Muscle of back (tissue), 3 donors: ENCODE measurements at regions not wholly inside any gene's neighbourhood (a gene's known extent, or its start where the extent isn't known, plus 50 kb on each side); places are given as distances from the start of the nearest gene placed in this dataset.

ENCODE experiments used
- DNase-seq, 3 donors: peaks; one replicate each; pipeline versions ENCODE4 v3.0.0 to v3.0.0-alpha.2; 2013

DNA sequence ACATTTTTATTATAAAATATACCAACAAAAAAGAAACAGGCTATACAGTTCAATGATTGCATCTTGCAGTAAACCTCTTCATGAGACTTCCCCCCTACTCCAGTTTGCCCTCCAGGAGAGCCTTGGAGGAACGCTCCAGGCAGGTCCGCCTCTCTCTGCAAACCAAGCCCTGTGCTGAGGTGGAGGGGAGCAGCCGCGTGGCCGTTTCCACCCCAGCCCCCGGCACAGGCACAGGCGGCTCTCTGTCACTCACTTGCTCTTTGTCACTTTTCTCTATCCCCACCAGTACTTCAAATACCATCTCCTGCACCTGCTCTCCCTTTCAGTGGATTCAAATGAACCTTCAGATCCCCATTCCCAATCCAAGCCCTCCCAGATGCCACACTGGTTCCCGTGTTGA lies 479.9 kb downstream of the OCA2 start:
- DNase-seq, result no peak

DNA sequence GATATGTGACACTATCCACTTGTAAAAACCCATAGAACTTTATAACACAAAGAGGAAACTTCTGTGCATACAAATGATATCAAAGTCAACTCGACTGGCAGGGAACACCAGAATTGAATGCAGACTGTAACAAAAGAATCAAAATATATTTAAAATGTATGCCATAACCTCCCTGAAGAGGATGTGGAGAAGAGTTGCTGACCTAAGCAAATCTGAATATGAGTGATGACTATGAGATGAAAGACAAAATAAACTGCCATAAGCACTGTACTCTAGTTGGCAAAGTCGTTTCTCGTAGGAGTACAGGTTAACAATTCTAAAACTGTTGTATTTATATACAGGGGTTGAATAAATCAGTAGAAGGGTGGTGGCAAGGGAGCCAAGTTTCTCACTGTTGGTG lies 482.1 kb downstream of the OCA2 start:
- no peak for DNase-seq

DNA sequence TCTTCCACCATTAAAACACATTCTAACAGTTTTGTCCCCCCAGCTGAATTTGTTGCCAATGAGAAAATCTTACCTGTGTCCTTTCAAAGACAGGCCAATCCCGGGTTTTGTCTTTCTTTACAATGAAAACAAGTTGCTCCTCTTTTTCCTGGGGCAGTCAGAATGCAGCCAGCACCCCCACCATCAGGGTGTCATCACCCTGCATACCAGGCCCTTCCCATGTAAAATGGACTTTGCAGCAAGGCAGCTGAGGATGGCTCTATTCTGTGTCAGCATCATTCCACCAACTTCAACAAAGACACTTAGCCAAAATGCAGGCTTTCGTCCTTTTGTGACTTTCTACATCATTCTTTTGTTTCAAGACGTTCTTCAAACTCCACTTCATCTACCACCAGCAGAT lies 490.9 kb downstream of the OCA2 start:
- no peak for DNase-seq

DNA sequence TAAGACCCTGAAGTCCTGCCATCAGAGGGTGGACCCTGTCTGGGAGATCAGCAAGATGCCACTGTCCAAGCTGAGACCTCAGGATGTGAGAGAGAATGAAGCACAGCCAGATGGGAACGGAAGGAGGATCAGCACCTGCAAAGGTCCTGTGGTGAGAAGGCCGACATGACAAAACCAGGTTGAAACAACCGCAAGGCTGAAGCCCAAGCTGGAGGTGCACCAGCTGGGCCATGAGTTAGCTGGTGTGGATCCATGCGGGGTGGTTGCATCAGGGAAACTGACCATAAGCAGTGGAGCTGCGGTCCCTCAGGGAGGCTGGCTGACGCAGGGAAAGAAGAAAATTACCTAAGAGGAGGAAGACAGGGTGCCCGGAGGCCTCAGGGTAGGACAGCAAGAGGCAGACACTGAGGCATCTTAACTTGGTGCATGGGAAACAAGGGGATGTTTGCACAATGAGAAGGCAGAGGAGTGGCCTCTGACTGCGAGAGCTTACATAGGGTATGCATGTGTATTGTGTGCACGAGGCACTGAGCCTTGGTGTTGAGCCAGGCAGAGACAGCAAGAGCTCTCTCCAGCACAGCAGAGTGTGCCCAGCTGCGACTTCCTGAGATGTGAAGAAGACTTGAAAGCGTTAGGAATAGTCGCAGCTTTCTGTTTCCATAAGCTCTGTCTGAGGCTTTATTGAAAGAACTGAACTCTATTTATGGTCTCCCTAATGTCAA lies 497.7 kb downstream of the OCA2 start:
- DNase-seq, result no peak

DNA sequence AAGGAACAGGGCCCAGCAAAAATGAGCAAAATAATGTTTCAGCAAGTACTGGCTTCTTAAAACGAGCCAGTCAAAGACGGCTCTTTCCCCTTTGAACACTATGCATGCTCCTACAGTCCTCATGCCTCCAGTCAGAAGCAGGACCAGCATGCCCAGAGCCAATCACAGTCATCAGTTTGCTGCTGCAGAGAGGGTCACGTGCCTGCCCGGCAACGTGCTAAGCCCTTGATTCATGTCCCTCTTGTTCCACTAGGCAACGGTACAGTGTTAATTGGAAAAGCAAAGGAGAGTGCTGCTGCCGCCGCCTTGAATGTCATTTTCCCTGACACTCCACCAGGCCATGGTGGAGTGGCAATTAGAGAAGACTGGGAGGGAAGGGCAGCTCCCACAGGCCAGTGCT lies 500.1 kb downstream of the OCA2 start:
- DNase-seq, result no peak

DNA sequence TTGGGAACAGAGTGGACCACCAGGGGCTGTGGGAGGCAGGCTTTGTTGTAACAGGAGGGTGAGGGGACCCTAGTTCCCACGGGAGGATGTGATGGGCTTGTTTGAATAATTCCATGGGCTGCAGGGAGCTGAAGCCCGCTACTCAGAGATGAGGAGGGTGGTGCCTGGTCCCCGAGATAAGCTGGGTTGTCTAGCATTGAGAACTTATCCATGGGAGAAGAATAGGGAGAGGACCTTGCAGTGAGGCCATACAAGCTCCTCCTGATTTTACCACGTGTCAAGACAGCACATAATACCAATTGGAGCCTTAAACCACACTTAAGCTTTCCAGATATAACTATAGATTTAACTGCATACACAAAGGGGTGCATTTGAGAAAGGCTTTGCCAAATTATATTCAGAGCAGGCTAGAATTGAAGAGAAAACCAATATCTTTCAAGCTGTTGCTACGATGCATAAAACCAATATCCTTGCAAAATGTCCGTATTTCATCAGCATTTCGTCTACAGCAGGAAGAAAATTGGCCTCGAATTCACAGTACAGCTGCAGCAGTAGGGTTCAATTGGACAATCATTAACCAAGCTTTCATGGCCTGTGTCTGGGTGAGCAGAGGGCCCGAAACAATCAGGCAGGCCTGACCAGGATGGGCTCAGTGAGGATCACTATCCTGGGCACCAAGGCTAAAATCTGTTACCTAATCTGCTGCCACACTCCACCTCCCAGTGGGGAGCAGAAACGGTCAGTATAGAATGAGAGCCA lies 500.7 kb downstream of the OCA2 start:
- no peak for DNase-seq

DNA sequence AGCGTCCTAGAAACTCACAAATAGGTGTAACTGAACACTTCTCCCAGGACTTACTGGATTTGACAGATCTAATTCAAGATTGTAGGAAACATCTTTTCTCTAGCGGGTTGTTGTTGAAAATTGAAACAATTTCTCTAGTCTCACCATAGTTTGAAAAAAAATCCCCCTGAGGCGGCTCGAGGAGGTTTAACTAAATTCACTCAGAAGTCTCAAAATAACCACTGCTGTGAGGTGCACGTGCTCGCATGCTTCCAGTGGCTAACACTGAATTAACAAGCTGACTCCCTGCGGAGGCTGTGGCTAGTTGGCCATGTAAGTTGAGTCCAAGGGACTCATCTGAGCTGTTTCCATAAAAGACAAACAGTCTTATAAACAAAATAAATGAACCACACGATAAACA lies 503.9 kb downstream of the OCA2 start:
- no peak for DNase-seq

DNA sequence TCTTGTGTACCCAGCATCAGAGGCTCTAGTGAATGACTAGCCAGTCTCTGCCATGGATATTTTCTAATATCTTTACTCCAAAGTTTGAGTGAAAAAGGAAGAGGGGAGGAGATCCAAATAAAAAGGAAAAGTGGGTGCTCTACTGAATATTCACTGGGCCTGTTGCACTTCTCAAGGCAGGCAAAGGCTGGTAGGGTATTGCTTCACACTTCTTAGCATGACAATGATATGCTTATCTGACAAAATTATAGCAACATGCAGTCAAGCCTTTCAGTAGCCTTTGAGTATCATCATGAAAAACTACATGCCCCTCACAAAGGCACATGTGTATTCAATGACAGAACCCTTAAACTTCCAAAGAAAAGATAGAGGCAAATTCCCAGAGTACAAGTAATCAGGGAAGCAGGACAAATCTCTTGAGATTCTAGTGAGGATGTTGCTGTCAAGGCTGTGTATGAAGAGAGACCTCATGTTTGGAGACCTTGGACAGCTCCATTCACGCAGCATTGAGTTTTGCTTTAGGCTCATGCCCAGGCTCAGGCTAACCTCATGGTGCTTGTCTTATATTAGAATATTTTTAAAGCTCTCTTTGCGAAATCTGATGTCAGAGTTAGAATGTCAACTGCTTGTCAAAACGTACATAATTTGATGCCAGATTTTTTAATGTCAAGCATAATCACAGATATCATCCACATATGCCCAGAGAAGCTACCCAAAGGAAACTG lies 506.9 kb downstream of the OCA2 start:
- peak in 1 of 3 donors; percentile 34 for DNase-seq
